Naive thymus-derived CD8-positive, alpha-beta T cell (primary cell): ENCODE measurements at regions not wholly inside any gene's neighbourhood (a gene's known extent, or its start where the extent isn't known, plus 50 kb on each side); places are given as distances from the start of the nearest gene placed in this dataset. TPM values are rescaled to one million over a fixed set of nuclear protein-coding genes. Genes with fewer than 3 reads are reported as not detected.

Experiments
- microRNA-seq: library from miRNA; unstranded; fragments of <30 nt; microRNA quantifications from one replicate; pipeline ENCODE4 v1.2.0, GENCODE V29; 2022; ENCODE audit warnings: borderline microRNAs expressed

Small RNA genes lying in the stretch of these regions (microRNA-seq; reads per million reads assigned to microRNA genes)
- not detected for gene MIR216A
- not detected for gene MIR216B
- gene MIR217 = not detected
